NB4 (cell line): ENCODE measurements at regions not wholly inside any gene's neighbourhood (a gene's known extent, or its start where the extent isn't known, plus 50 kb on each side); places are given as distances from the start of the nearest gene placed in this dataset.

Source experiments
- MYC ChIP-seq: IDR thresholded peaks from 2 replicates; pipeline ENCODE4 v1.6.1; 2011; ENCODE audit warnings: low read depth, low read length
- POLR2A ChIP-seq: IDR thresholded peaks from 2 replicates; pipeline ENCODE4 v1.6.1; 2011; ENCODE audit warnings: mild to moderate bottlenecking; ENCODE audit not compliant: insufficient read length; ENCODE audit errors: extremely low read depth
- TF ChIP-seq, protein P1 (sequence below): IDR thresholded peaks from one replicate; pipeline ENCODE4 v1.5.1; 2012; ENCODE audit warnings: low read depth, low read length
- TF ChIP-seq, protein P2 (sequence below): IDR thresholded peaks from 2 replicates; pipeline ENCODE4 v1.6.1; 2011; ENCODE audit warnings: low read depth, low read length

DNA sequence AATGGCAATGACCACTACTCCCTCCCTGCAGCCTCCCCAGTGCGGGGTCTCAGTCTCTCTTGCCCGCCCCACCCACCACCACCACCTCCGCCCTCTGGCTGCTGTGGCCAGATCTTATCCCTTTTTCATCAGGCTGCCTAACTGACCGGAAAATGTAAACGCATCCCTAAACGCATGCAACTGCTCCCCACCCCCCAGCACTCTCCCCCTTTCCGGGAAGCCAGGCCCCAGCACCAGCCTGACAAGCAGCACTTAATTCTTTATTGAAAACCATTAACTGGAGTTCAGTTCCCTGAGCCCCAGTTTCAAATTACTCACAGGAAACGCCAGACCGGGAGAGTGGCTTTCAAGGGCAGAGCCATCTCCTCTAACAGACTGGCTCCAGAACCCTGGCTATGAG, 147.7 kb downstream of the DMRTA2 start:
- TF ChIP-seq, protein P1, sequence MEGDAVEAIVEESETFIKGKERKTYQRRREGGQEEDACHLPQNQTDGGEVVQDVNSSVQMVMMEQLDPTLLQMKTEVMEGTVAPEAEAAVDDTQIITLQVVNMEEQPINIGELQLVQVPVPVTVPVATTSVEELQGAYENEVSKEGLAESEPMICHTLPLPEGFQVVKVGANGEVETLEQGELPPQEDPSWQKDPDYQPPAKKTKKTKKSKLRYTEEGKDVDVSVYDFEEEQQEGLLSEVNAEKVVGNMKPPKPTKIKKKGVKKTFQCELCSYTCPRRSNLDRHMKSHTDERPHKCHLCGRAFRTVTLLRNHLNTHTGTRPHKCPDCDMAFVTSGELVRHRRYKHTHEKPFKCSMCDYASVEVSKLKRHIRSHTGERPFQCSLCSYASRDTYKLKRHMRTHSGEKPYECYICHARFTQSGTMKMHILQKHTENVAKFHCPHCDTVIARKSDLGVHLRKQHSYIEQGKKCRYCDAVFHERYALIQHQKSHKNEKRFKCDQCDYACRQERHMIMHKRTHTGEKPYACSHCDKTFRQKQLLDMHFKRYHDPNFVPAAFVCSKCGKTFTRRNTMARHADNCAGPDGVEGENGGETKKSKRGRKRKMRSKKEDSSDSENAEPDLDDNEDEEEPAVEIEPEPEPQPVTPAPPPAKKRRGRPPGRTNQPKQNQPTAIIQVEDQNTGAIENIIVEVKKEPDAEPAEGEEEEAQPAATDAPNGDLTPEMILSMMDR = no peak
- TF ChIP-seq POLR2A = no peak
- TF ChIP-seq, protein P2, sequence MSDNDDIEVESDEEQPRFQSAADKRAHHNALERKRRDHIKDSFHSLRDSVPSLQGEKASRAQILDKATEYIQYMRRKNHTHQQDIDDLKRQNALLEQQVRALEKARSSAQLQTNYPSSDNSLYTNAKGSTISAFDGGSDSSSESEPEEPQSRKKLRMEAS = no peak
- no peak for TF ChIP-seq MYC
